SK-N-MC (cell line): ENCODE measurements at regions not wholly inside any gene's neighbourhood (a gene's known extent, or its start where the extent isn't known, plus 50 kb on each side); places are given as distances from the start of the nearest gene placed in this dataset.

Experiments
- EZH2 ChIP-seq: fragments of 200-600 bp; sonication (generic); IDR thresholded peaks from one replicate; pipeline ENCODE4 v1.6.1; 2017; ENCODE audit warnings: antibody characterized with exemption
- POLR2AphosphoS5 ChIP-seq: IDR thresholded peaks from 2 replicates; pipeline ENCODE4 v1.6.1; 2012; ENCODE audit warnings: mild to moderate bottlenecking, low read depth, low read length, borderline replicate concordance

- TF ChIP-seq POLR2AphosphoS5 (no peak), EZH2 (no peak)
Measured at GRCh38 chr6:135114355-135115145, 59.9 kb upstream of the HBS1L start.
